Lower lobe of right lung (tissue), 2 donors: ENCODE measurements at regions not wholly inside any gene's neighbourhood (a gene's known extent, or its start where the extent isn't known, plus 50 kb on each side); places are given as distances from the start of the nearest gene placed in this dataset.

Experiments
- ATAC-seq, 2 donors: fragments of 200-7000 bp; cut with Tn5 transposase; one replicate each; pipeline ENCODE4 v1.9.1; 2020 to 2022; ENCODE audit warnings: mild to moderate bottlenecking in 2 of 2, moderate library complexity in 2 of 2
- DNase-seq: peaks from one replicate; pipeline ENCODE4 v3.0.0-alpha.2; 2020
- H3K27ac ChIP-seq: fragments of 200-600 bp; one replicate; pipeline ENCODE4 v1.8.0; 2022
- H3K27me3 ChIP-seq: fragments of 200-600 bp; one replicate; pipeline ENCODE4 v1.8.0; 2022; ENCODE audit warnings: low read depth
- H3K36me3 ChIP-seq: fragments of 200-600 bp; one replicate; pipeline ENCODE4 v1.8.0; 2022; ENCODE audit warnings: mild to moderate bottlenecking
- H3K4me1 ChIP-seq: fragments of 200-600 bp; one replicate; pipeline ENCODE4 v1.8.0; 2022
- H3K4me3 ChIP-seq: fragments of 200-600 bp; one replicate; pipeline ENCODE4 v1.8.0; 2022; ENCODE audit warnings: mild to moderate bottlenecking
- H3K9me3 ChIP-seq: fragments of 200-600 bp; one replicate; pipeline ENCODE4 v1.8.0; 2022
- CTCF ChIP-seq: fragments of 200-600 bp; IDR thresholded peaks from one replicate; pipeline ENCODE4 v1.8.0; 2022; ENCODE audit warnings: antibody characterized with exemption, mild to moderate bottlenecking
- intact Hi-C: fragments of 100-400 bp; cut with DNase I; formaldehyde crosslinking; loops from one replicate; pipeline ENCODE4 v1.11.0; 2022
- donor health status: DM: no; HTN: yes; CAD: no; lungs with severe emphysema.

- Histone ChIP-seq H3K27me3 (peaks cover 12% of the 10 kb centered on the region), H3K27ac (no peak overlapping the region), H3K36me3 (no peaks in the 10 kb centered on the region), H3K4me1 (no peaks in the 10 kb centered on the region), H3K9me3 (no peaks in the 10 kb centered on the region), H3K4me3 (no peak overlapping the region)
- ATAC-seq (no peak), DNase-seq (peak; percentile 12)
- no peak for TF ChIP-seq CTCF
- intact Hi-C loops, result no loop called here
Observed at GRCh38 chr22:44389926-44390612, 77.3 kb upstream of the SHISAL1 start.

- Histone ChIP-seq H3K36me3 (no peaks in the 10 kb centered on the region), H3K27ac (no peak overlapping the region), H3K4me1 (no peaks in the 10 kb centered on the region), H3K9me3 (no peaks in the 10 kb centered on the region), H3K27me3 (peaks cover 12% of the 10 kb centered on the region), H3K4me3 (no peak overlapping the region)
- ATAC-seq (no peak), DNase-seq (peak; percentile 28)
- intact Hi-C loops, result no loop called here
- TF ChIP-seq CTCF, result no peak
Observed at GRCh38 chr22:44389181-44389580, 76.4 kb upstream of the SHISAL1 start.

- Histone ChIP-seq H3K36me3 (no peaks in the 10 kb centered on the region), H3K27ac (no peak overlapping the region), H3K4me1 (no peaks in the 10 kb centered on the region), H3K27me3 (peaks cover 21% of the 10 kb centered on the region), H3K9me3 (no peaks in the 10 kb centered on the region), H3K4me3 (no peak overlapping the region)
- intact Hi-C loops, result no loop called here
- DNase-seq (peak; percentile 6), ATAC-seq (no peak)
- no peak for TF ChIP-seq CTCF
Observed at GRCh38 chr22:44387486-44387885, 74.7 kb upstream of the SHISAL1 start.

GRCh38 chr22:44386386-44387035 lies 73.8 kb upstream of the SHISAL1 start:
- TF ChIP-seq CTCF, result no peak
- H3K27ac ChIP-seq, result no peak overlapping the region
- no peaks in the 10 kb centered on the region for H3K4me1 ChIP-seq
- intact Hi-C loops, result no loop called here
- ATAC-seq, result no peak
- no peak overlapping the region for H3K4me3 ChIP-seq
- H3K36me3 ChIP-seq, result no peaks in the 10 kb centered on the region
- peaks cover 20% of the 10 kb centered on the region for H3K27me3 ChIP-seq
- no peaks in the 10 kb centered on the region for H3K9me3 ChIP-seq
- peak; percentile 15 for DNase-seq

GRCh38 chr22:44385781-44386180 lies 73.0 kb upstream of the SHISAL1 start:
- Histone ChIP-seq H3K36me3 (no peaks in the 10 kb centered on the region), H3K4me3 (no peak overlapping the region), H3K27me3 (peaks cover 16% of the 10 kb centered on the region), H3K9me3 (no peaks in the 10 kb centered on the region), H3K4me1 (no peaks in the 10 kb centered on the region), H3K27ac (no peak overlapping the region)
- ATAC-seq (no peak), DNase-seq (peak; percentile 31)
- TF ChIP-seq CTCF, result no peak
- intact Hi-C loops, result no loop called here
